H1 (cell line): ENCODE measurements at regions not wholly inside any gene's neighbourhood (a gene's known extent, or its start where the extent isn't known, plus 50 kb on each side); places are given as distances from the start of the nearest gene placed in this dataset.

Experiments used
- CTCF ChIA-PET: fragments of 300-600 bp; sonication (Branson Sonifier 250); formaldehyde crosslinking; loops from one replicate; lab custom pipeline; 2021; ENCODE audit not compliant: partially characterized antibody; lab: Charles Lee
- POLR2A ChIA-PET: fragments of 300-600 bp; sonication (Branson Sonifier 250); formaldehyde crosslinking; loops from one replicate; lab custom pipeline; 2021; ENCODE audit warnings: inconsistent platforms; ENCODE audit not compliant: partially characterized antibody; lab: Charles Lee
- DNase-seq, 2 experiments: peaks; one replicate each; pipeline versions ENCODE4 v3.0.0 to v3.0.0-alpha.2; 2010 to 2022; ENCODE audit warnings: low spot score in 2 of 2, low read depth in 1 of 2, mixed read lengths in 1 of 2
- FAIRE-seq: peaks from 2 replicates; lab custom pipeline; 2011; peaks lifted over from hg19 to GRCh38; lab: Jason Lieb, UNC
- H2AFZ ChIP-seq: 2 replicates; pipeline ENCODE4 v1.8.1; 2012; ENCODE audit warnings: low read length, inconsistent platforms
- H2AK5ac ChIP-seq: 2 replicates; pipeline ENCODE4 v1.6.1; 2013; ENCODE audit warnings: low read depth, low read length
- H2BK120ac ChIP-seq: replicated peaks from 2 replicates; pipeline ENCODE3; 2013; ENCODE audit warnings: low read depth, low read length, inconsistent platforms
- H2BK12ac ChIP-seq: 2 replicates; pipeline ENCODE4 v1.6.1; 2013; ENCODE audit warnings: low read depth, low read length
- H2BK15ac ChIP-seq: 2 replicates; pipeline ENCODE4 v1.6.1; 2013; ENCODE audit warnings: low read length
- H2BK20ac ChIP-seq: 2 replicates; pipeline ENCODE4 v1.6.1; 2013; ENCODE audit warnings: low read length
- H2BK5ac ChIP-seq: 2 replicates; pipeline ENCODE4 v1.6.1; 2013; ENCODE audit warnings: low read depth, low read length
- H3K14ac ChIP-seq: 2 replicates; pipeline ENCODE4 v1.6.1; 2013; ENCODE audit warnings: inconsistent platforms; ENCODE audit not compliant: insufficient read length
- H3K18ac ChIP-seq: 2 replicates; pipeline ENCODE4 v1.6.1; 2013; ENCODE audit warnings: low read length; ENCODE audit errors: extremely low read depth
- H3K23ac ChIP-seq: 2 replicates; pipeline ENCODE4 v1.6.1; 2013; ENCODE audit warnings: inconsistent platforms; ENCODE audit not compliant: insufficient read length
- H3K23me2 ChIP-seq: 2 replicates; pipeline ENCODE4 v1.6.1; 2013; ENCODE audit warnings: low read depth, low read length
- H3K27ac ChIP-seq: 2 replicates; pipeline ENCODE4 v1.6.1; 2011; ENCODE audit warnings: low read depth, low read length, inconsistent platforms
- H3K27me3 ChIP-seq, 4 experiments: replicated peaks in 1 of 4; 1 replicate in 1 of 4; 2 replicates in 3 of 4; pipeline versions ENCODE4 v1.6.1 to v1.8.1; 2011 to 2013; ENCODE audit warnings: low read length in 3 of 4, mild to moderate bottlenecking in 3 of 4, inconsistent platforms in 2 of 4, mixed read lengths in 2 of 4, moderate library complexity in 1 of 4; ENCODE audit not compliant: control insufficient read depth in 3 of 4, insufficient read depth in 3 of 4; ENCODE audit errors: extremely low read depth in 1 of 4
- H3K36me3 ChIP-seq, 4 experiments: 2 replicates each; pipeline versions ENCODE4 v1.6.1 to v1.8.1; 2011 to 2013; ENCODE audit warnings: mild to moderate bottlenecking in 4 of 4, low read length in 3 of 4, moderate library complexity in 2 of 4, control low read depth in 1 of 4, inconsistent platforms in 1 of 4; ENCODE audit not compliant: insufficient read depth in 4 of 4, control insufficient read depth in 2 of 4
- H3K4ac ChIP-seq: replicated peaks from 2 replicates; pipeline ENCODE3; 2013; ENCODE audit warnings: low read length, low read depth, mixed read lengths, inconsistent platforms; ENCODE audit not compliant: insufficient read length
- H3K4me1 ChIP-seq, 4 experiments: replicated peaks in 1 of 4; 1 replicate in 1 of 4; 2 replicates in 3 of 4; pipeline versions ENCODE4 v1.6.1 to v1.8.1; 2011 to 2013; ENCODE audit warnings: low read length in 3 of 4, inconsistent platforms in 2 of 4, mixed read lengths in 1 of 4; ENCODE audit not compliant: insufficient read depth in 4 of 4, control insufficient read depth in 3 of 4
- H3K4me2 ChIP-seq, 2 experiments: 2 replicates each; pipeline versions ENCODE4 v1.6.1 to v1.8.1; 2011 to 2013; ENCODE audit warnings: low read depth in 2 of 2, low read length in 2 of 2, control low read depth in 1 of 2, inconsistent platforms in 1 of 2, mild to moderate bottlenecking in 1 of 2; ENCODE audit not compliant: insufficient read depth in 1 of 2
- H3K4me3 ChIP-seq, 4 experiments: fragments of 200-600, 300-600 bp in 1 of 4; sonication (generic), shearing (Covaris generic), sonication (Bioruptor Twin) in 1 of 4; 2 replicates each; pipeline versions ENCODE4 v1.5.1 to v1.8.1; 2011 to 2016; ENCODE audit warnings: low read length in 4 of 4, low read depth in 3 of 4, control low read depth in 2 of 4, inconsistent platforms in 2 of 4, mild to moderate bottlenecking in 2 of 4, mixed read lengths in 1 of 4, moderate library complexity in 1 of 4; ENCODE audit not compliant: insufficient read depth in 2 of 4; ENCODE audit errors: extremely low read depth in 1 of 4
- H3K56ac ChIP-seq: replicated peaks from 2 replicates; pipeline ENCODE3; 2013; ENCODE audit warnings: low read depth, mild to moderate bottlenecking, mixed read lengths, low read length, inconsistent platforms; ENCODE audit not compliant: insufficient read length
- H3K79me1 ChIP-seq: 2 replicates; pipeline ENCODE4 v1.6.1; 2013; ENCODE audit warnings: low read depth, low read length, control low read depth
- H3K79me2 ChIP-seq, 2 experiments: 2 replicates each; pipeline versions ENCODE4 v1.6.1 to v1.8.1; 2012 to 2013; ENCODE audit warnings: low read length in 2 of 2, mild to moderate bottlenecking in 2 of 2, inconsistent platforms in 1 of 2; ENCODE audit not compliant: insufficient read depth in 2 of 2, control insufficient read depth in 1 of 2
- H3K9ac ChIP-seq, 4 experiments: replicated peaks in 1 of 4; 1 replicate in 1 of 4; 2 replicates in 3 of 4; pipeline versions ENCODE4 v1.6.1 to v1.8.1; 2011 to 2013; ENCODE audit warnings: low read depth in 3 of 4, low read length in 3 of 4, control low read depth in 2 of 4, mild to moderate bottlenecking in 2 of 4, moderate library complexity in 2 of 4, inconsistent platforms in 1 of 4; ENCODE audit errors: extremely low read depth in 1 of 4
- H3K9me3 ChIP-seq, 2 experiments: 2 replicates each; pipeline versions ENCODE4 v1.6.1 to v1.8.1; 2012 to 2013; ENCODE audit warnings: mild to moderate bottlenecking in 2 of 2, moderate library complexity in 2 of 2, control low read depth in 1 of 2, inconsistent platforms in 1 of 2, low read depth in 1 of 2, low read length in 1 of 2, mixed read lengths in 1 of 2; ENCODE audit not compliant: insufficient read depth in 2 of 2
- H4K20me1 ChIP-seq, 2 experiments: replicated peaks in 1 of 2; 2 replicates each; pipeline versions ENCODE3 to v1.8.1; 2011 to 2013; ENCODE audit warnings: inconsistent platforms in 2 of 2, low read length in 2 of 2, mild to moderate bottlenecking in 1 of 2; ENCODE audit not compliant: insufficient read depth in 2 of 2, control insufficient read depth in 1 of 2
- H4K5ac ChIP-seq: 2 replicates; pipeline ENCODE4 v1.6.1; 2013; ENCODE audit warnings: low read length, low read depth, mixed read lengths, inconsistent platforms; ENCODE audit not compliant: insufficient read length
- H4K8ac ChIP-seq: 2 replicates; pipeline ENCODE4 v1.8.0; 2013; ENCODE audit warnings: mild to moderate bottlenecking, moderate library complexity, low read length, inconsistent platforms; ENCODE audit not compliant: insufficient read depth; ENCODE audit errors: extremely low read depth
- H4K91ac ChIP-seq: replicated peaks from 2 replicates; pipeline ENCODE3; 2013; ENCODE audit warnings: low read length, mixed read lengths, inconsistent platforms; ENCODE audit not compliant: insufficient read length
- CREB1 ChIP-seq: IDR thresholded peaks from 2 replicates; pipeline ENCODE4 v1.6.1; 2012; ENCODE audit warnings: inconsistent platforms
- EP300 ChIP-seq, 2 experiments: IDR thresholded peaks; 1 replicate in 1 of 2; 2 replicates in 1 of 2; pipeline ENCODE4 v1.6.1; 2011 to 2012; ENCODE audit warnings: low read depth in 2 of 2, low read length in 2 of 2, mild to moderate bottlenecking in 2 of 2, borderline replicate concordance in 1 of 2, inconsistent platforms in 1 of 2, moderate library complexity in 1 of 2
- EZH2 ChIP-seq: fragments of 200-600 bp; sonication (generic); IDR thresholded peaks from 2 replicates; pipeline ENCODE4 v1.7.1; 2012; ENCODE audit warnings: low read depth, mild to moderate bottlenecking, moderate library complexity, low read length, inconsistent platforms; ENCODE audit not compliant: severe bottlenecking
- HDAC6 ChIP-seq: IDR thresholded peaks from one replicate; pipeline ENCODE4 v1.7.1; 2012; ENCODE audit warnings: low read depth, mild to moderate bottlenecking, inconsistent platforms, low read length, moderate library complexity
- JUN ChIP-seq: IDR thresholded peaks from 2 replicates; pipeline ENCODE4 v1.6.1; 2011; ENCODE audit warnings: low read depth, mild to moderate bottlenecking, improper control_type of control experiment, low read length
- KDM4A ChIP-seq: IDR thresholded peaks from one replicate; pipeline ENCODE4 v1.7.1; 2012; ENCODE audit warnings: low read depth, mild to moderate bottlenecking, moderate library complexity, low read length, inconsistent platforms; ENCODE audit not compliant: severe bottlenecking
- KDM5A ChIP-seq: fragments of 200-600 bp; IDR thresholded peaks from 2 replicates; pipeline ENCODE4 v1.7.1; 2012; ENCODE audit warnings: mild to moderate bottlenecking, low read length, inconsistent platforms, mixed read lengths
- MAFK ChIP-seq: IDR thresholded peaks from 2 replicates; pipeline ENCODE4 v1.6.1; 2012; ENCODE audit warnings: low read depth, mild to moderate bottlenecking, improper control_type of control experiment, low read length
- RBBP5 ChIP-seq: IDR thresholded peaks from 2 replicates; pipeline ENCODE4 v1.7.1; 2012; ENCODE audit warnings: low read depth, mild to moderate bottlenecking, inconsistent platforms, low read length, moderate library complexity, borderline replicate concordance
- SP1 ChIP-seq: IDR thresholded peaks from 2 replicates; pipeline ENCODE4 v1.6.1; 2011; ENCODE audit warnings: low read depth, low read length
- SUZ12 ChIP-seq: fragments of 200-600 bp; sonication (generic); IDR thresholded peaks from 2 replicates; pipeline ENCODE4 v1.6.1; 2012; ENCODE audit warnings: mild to moderate bottlenecking, inconsistent platforms, low read length, moderate library complexity, mixed read lengths
- WGBS, 2 experiments: shearing (Covaris generic) in 1 of 2; methylation state at CpG; one replicate each; pipeline versions ENCODE4 v1.1.6 to v1.1.7; 2013 to 2015; ENCODE audit warnings: low lambda C conversion rate in 2 of 2, mixed read lengths in 2 of 2, inconsistent platforms in 1 of 2, low coverage in 1 of 2, missing lambda C conversion rate in 1 of 2; ENCODE audit not compliant: insufficient replicate concordance in 2 of 2, insufficient coverage in 1 of 2, insufficient read length in 1 of 2; ENCODE audit errors: extremely low coverage in 1 of 2, missing lambda C conversion rate in 1 of 2; 5-methylcytosine and 5-hydroxymethylcytosine counted together
- TF ChIP-seq, protein P1 (sequence below): IDR thresholded peaks from 2 replicates; pipeline ENCODE4 v1.6.1; 2012; ENCODE audit warnings: low read length, inconsistent platforms

DNA sequence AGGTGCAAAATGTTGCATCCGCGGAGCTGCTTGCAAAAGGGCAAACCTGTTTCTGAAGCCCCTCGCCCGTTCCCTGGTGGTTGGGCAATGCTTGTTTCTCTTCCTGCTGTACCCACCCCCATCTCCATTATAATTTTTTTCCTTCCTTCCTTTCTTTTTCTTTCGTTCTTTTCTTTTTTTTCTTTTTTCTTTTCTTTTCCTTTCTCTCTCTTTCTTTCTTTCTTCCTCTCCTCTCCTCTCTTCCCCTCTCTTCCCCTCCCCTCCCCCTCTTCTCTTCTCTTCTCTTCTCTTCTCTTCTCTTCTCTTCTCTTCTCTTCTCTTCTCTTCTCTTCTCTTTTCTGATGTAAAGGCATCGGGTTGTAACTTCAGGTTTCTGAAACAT is 278.2 kb downstream of the GATA3 start:
- peak; percentile 6 for TF ChIP-seq EZH2
- no peak for TF ChIP-seq RBBP5
- TF ChIP-seq KDM4A: peak; percentile 3
- TF ChIP-seq HDAC6: no peak
- TF ChIP-seq EP300 (IDR thresholded peaks at IDR 0.05; ENCODE audit: borderline replicate concordance in 1 of 2, low read depth in 2 of 2, low read length in 2 of 2): no peak
- no peak for TF ChIP-seq CREB1
- TF ChIP-seq MAFK: no peak
- TF ChIP-seq SP1: no peak
- TF ChIP-seq JUN: no peak
- no peak for TF ChIP-seq SUZ12
- TF ChIP-seq, protein P1, sequence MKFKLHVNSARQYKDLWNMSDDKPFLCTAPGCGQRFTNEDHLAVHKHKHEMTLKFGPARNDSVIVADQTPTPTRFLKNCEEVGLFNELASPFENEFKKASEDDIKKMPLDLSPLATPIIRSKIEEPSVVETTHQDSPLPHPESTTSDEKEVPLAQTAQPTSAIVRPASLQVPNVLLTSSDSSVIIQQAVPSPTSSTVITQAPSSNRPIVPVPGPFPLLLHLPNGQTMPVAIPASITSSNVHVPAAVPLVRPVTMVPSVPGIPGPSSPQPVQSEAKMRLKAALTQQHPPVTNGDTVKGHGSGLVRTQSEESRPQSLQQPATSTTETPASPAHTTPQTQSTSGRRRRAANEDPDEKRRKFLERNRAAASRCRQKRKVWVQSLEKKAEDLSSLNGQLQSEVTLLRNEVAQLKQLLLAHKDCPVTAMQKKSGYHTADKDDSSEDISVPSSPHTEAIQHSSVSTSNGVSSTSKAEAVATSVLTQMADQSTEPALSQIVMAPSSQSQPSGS: no peak
- no peak for TF ChIP-seq KDM5A
- Histone ChIP-seq H3K4me3 (peak overlapping the region; percentile 43 to 62 (median 52)), H3K9ac (no peak overlapping the region), H3K36me3 (no peaks in the 10 kb centered on the region), H3K56ac (no peak overlapping the region), H4K91ac (no peak overlapping the region), H3K27ac (no peak overlapping the region), H3K27me3 (peaks cover 0 to 12% (median 11%) of the 10 kb centered on the region in 4 experiments; a peak in 6 of 7 replicates), H3K79me2 (no peaks in the 10 kb centered on the region), H2BK120ac (no peak overlapping the region), H3K23me2 (peaks cover 9% of the 10 kb centered on the region), H3K4ac (no peak overlapping the region), H4K8ac (no peak overlapping the region), H4K20me1 (no peaks in the 10 kb centered on the region), H3K9me3 (no peaks in the 10 kb centered on the region), H2BK12ac (no peak overlapping the region), H4K5ac (no peak overlapping the region), H2BK5ac (no peak overlapping the region), H2BK15ac (no peak overlapping the region), H2BK20ac (no peak overlapping the region), H3K79me1 (no peaks in the 10 kb centered on the region), H3K23ac (no peak overlapping the region), H3K4me2 (peak overlapping the region; percentile 69 to 89), H2AK5ac (no peak overlapping the region), H3K14ac (no peak overlapping the region), H3K18ac (no peak overlapping the region), H3K4me1 (no peaks in the 10 kb centered on the region; a peak in 1 of 7 replicates), H2AFZ (peak overlapping the region; percentile 79; the same call in 1 of the 2 replicates)
- FAIRE-seq (no peak), DNase-seq (no peak)
- WGBS, 2 experiments: 24 to 88% methylated on average over 1 to 4 of the region's 6 CpGs
- CTCF ChIA-PET: interaction anchor here (0.6 to 1.4 kb wide), 4 partner anchors 51 to 1885 kb away, joined by 3 read pairs; no protein-coding TSS in a partner anchor
- POLR2A ChIA-PET: no interaction called here
